Medulla oblongata (tissue), 1 donor: ENCODE measurements at regions not wholly inside any gene's neighbourhood (a gene's known extent, or its start where the extent isn't known, plus 50 kb on each side); places are given as distances from the start of the nearest gene placed in this dataset.

Experiments used
- DNase-seq: peaks from one replicate; pipeline ENCODE4 v3.0.0-alpha.2; 2015; ENCODE audit errors: extremely low spot score

DNA sequence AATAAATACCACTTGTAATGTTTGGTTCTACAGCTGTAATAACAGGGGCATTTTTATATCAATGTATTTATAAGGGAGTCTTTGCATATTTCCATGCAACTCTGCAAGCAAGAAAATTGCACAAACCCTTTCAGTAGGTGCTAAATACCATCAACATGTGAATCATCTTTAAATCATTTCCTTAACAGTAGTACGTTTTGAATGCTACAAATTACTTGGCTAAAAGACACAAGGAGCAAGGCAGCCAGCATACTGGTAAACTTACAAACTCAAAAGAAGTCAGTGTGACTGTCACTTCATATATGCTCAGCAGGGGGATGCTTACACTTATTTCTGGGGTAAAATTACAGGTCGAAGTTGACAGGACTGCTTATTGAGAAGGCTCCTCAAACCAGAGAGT is 402.4 kb downstream of the EFNB2 start:
- no peak for DNase-seq

DNA sequence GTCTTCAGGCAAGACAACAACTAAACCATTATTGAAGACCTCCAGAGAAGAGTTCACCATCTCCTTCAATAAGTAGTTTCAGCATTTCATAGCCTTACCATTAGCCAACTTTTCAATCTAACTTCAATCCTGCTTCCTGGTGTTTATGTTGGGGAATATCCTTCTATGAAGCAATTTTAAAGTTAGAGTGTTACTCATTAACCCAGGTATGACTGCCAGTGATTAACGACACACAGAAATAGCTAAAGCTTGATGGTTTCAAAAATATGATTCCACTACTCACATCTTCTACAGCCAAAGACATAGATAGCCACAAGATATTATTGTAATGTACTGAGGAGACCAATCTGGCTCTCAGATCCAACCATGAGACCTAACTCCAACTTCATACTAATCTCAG is 403.2 kb downstream of the EFNB2 start:
- DNase-seq: no peak

DNA sequence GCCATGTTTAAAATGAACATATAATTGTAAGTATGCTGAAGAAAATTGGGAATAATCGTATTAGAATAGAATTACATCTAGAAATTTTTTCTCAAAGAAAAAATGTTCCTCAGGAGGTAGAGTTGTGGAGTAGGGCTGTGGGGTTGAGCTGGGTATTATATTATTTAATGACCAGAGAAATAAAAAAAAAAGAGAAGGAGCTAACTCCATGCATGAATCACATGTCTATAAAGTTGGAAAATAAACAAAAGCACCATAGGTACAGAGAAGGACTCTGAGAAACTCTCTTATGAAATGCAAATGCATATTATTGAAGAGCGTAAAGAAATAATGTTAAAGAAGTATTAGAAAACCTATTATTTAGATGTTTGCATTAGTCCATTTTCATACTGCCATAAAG is 405.5 kb downstream of the EFNB2 start:
- DNase-seq: no peak

- DNase-seq: no peak
Observed at GRCh38 chr13:106129273-106129672, 406.2 kb downstream of the EFNB2 start.

DNA sequence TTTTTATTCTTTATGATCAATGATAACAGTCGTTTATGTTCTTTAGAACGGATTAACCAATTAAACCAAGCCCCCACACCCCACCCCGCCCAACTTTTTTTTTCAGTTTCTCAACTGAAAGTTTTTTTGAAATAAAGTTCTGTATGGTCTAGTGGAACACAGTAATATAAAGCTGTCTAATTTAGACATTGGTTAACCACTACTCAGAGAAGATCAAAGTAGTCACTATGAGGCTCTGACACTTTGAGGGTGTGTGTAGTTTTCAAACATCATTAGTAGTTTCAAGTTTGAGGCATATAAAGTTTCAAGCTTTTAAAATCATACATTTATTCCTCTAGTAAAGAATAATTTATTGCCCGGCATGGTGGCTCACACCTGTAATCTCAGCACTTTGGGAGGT is 413.2 kb downstream of the EFNB2 start:
- DNase-seq: no peak

DNA sequence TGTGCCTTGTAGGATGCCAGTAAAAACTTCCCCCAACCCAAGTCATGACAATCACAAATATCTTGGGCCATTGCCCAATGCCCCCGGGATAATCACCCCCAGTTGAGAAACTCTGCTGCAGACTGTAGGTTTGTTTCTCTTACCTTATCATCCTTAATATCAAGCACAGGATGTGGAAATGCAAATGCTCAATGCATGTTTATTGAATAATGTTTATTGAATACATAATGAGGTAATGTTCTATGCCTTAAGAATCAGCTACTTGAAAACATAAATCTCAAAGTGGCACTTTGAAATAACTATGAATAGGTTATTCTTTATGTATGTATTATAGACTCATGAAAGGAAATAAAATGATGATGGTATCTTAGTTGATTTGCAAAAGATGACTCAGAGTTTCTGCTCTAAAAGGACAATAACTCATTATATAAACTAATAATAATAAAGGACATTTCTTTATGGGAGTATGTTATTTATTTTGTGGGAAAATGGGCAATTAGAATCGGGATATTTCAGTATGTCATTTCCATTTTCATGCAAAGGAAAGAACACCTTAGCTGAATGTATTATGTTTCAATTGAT is 414.2 kb downstream of the EFNB2 start:
- no peak for DNase-seq

- DNase-seq: no peak
Observed at GRCh38 chr13:106118996-106119395, 416.5 kb downstream of the EFNB2 start.

DNA sequence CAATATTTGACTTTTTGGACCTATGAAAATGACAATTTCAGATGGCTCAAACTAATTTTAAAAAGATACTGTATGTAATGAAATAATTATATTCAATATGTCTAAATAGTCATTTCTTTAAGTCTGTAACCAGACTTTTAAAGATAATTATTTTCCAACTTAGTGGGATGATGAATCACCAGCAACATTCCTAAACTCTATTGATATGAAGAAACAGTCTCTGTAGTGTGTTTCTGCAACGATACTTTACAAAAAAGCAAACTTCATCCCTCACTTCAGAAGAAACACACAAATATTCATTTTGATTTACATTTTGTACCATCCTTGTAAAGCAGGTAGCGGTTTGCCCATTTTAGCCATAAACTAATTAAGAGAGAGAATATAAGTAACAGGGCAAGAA is 417.4 kb downstream of the EFNB2 start:
- no peak for DNase-seq

DNA sequence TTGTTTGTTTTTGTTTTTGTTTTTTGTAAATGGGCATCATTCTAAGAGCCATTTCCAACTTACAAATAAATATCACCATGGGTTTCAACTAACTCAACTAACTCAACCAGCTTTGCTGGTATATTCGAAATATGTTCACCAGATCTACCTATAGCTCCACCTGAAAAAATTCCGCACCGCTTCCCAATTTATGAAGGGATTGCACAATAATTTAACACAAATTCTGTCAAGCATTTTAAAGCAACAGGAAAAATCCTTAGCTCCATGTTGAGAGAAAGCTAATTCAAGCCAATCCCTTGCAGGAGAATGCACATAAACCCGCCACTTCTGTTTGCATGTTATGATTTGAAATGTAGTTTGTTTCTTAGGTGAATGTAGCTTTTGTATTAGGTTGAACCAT is 417.8 kb downstream of the EFNB2 start:
- no peak for DNase-seq

- DNase-seq: no peak
Observed at GRCh38 chr13:106117035-106117434, 418.4 kb downstream of the EFNB2 start.

GRCh38 chr13:106115081-106115480 is 420.4 kb downstream of the EFNB2 start:
- no peak for DNase-seq

DNA sequence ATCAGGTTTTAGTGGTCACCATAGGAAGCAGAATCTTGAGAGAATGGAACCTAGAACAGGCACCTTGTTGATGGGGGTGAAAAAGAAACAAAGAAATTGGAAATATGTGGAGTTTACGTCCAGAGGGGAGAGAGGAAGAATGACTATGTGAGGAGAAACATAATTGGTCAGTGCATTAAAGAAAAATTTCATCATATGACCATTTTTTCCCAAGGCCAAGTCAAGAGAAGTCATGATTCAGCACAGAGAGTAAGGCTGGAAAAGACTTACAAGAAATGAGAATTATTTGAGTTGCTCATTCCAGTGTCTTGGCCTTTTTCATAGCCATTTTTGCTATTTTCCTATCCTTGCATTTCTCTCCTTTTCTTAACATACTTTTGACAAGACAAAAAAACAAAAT is 421.7 kb downstream of the EFNB2 start:
- no peak for DNase-seq

- no peak for DNase-seq
Observed at GRCh38 chr13:106112191-106112590, 423.3 kb downstream of the EFNB2 start.

GRCh38 chr13:106110241-106110855 is 425.1 kb downstream of the EFNB2 start:
- DNase-seq: no peak

DNA sequence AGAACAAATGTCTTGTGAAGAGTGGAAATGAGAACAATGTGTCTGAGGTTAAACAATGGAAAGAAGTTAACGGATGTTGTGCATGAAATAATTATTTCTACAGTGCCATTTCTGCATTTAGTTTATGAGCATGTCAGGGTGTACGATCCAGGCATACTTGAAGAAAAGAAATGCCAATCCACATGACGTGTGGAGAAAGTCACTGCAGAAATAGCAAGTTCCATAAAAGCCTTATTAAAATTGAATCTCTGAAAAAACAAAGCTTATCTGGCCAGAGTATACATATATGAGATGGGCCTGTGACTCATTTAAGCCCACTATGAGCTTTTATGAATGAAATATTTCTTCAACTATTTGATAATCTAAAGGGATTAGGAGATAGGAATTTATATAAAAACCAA is 426.1 kb downstream of the EFNB2 start:
- DNase-seq: no peak

DNA sequence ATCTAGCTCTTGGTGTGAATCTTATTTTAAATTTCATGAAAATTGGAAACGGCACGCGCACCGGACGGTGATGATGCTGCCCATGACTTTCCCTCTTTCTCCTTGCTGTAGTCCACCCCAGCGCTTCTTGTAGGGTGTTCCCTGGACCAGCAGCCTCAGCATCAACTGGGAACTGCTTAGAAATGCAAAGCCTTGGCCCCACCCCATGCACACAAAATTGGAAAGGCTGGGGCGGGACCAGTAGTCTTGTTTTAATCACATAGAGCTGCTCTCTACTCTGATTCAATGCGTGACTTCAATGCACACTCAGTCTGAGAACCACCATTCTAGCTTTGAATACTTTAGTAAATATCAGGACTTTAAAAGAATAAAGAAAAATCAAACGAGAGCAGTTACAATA is 427.1 kb downstream of the EFNB2 start:
- DNase-seq: no peak

DNA sequence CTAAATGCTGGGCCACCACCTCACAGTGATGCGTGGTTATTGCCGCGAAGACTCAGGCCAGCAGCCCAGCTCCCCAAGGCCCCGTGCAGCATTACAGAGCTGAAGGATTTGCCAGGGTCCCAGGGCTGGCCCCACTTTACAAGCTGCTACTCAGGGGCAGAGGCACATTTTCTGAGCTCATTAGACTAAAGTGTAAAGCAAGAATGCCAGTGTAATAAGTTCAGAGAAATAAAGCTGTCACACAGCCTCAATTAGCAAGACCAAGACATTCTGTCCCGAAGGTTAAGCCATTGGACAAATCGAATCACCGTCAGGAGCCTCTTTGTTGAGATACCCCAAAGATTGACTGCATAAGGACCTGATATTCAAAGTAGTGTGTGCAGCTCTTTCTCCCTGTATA is 428.4 kb downstream of the EFNB2 start:
- DNase-seq: no peak

GRCh38 chr13:106105153-106105552 is 430.3 kb downstream of the EFNB2 start:
- no peak for DNase-seq

GRCh38 chr13:106104281-106104901 is 431.1 kb downstream of the EFNB2 start:
- DNase-seq: no peak

DNA sequence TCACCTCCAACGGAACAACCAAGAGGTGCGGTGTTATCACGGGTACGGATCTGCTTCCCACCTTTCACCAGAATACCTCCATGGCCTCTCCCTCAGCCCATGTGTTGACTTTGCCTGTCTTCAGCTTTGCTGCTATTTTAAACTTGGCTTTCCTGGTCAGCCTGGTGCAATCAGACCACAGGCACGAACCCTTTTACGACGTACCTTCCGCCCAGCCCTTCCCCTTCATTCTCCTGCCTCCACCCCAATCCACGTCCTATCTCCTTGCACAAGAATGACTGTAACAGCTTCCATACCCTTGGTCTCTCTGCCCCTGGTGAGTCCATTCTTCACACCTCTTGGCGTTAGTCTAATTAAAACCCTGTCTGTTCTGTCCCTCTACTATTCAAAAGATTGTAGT is 431.7 kb downstream of the EFNB2 start:
- no peak for DNase-seq

DNA sequence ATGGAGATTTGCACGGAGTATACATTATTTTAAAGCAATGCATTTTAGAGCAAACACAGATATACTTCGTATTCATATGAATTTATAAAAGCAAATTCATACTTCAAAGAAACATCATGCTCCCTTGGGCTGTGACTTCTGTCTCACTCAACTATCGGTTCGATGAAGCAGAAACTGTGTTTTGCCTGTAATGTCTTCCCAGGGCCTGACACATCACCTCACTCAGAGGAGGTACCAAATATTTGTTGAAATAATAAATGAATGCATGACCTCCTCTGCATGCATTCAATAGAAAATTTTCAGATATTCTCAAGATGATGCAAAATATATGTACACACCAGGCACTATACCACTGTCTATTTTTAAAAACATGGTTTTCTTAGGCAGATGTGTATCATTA is 432.7 kb downstream of the EFNB2 start:
- DNase-seq: no peak

DNA sequence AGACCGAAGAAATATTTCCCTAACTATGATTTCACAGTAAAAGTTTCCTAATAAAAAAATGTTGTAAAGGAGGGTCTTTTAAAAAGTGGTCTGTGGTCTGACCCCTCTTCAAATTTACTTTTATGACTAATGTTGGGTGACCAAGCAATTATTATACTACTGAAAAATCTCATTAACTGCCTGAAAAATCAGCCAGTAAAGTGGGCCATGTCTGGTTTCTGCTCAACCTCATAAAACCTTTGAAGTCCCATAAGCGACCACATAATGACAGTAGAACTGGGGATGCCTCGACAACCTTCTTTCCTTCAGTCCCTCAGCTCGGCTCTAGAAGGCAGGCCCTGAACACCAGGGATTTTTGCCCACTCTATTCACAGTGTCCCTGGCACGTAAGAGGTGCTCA is 434.3 kb downstream of the EFNB2 start:
- no peak for DNase-seq

DNA sequence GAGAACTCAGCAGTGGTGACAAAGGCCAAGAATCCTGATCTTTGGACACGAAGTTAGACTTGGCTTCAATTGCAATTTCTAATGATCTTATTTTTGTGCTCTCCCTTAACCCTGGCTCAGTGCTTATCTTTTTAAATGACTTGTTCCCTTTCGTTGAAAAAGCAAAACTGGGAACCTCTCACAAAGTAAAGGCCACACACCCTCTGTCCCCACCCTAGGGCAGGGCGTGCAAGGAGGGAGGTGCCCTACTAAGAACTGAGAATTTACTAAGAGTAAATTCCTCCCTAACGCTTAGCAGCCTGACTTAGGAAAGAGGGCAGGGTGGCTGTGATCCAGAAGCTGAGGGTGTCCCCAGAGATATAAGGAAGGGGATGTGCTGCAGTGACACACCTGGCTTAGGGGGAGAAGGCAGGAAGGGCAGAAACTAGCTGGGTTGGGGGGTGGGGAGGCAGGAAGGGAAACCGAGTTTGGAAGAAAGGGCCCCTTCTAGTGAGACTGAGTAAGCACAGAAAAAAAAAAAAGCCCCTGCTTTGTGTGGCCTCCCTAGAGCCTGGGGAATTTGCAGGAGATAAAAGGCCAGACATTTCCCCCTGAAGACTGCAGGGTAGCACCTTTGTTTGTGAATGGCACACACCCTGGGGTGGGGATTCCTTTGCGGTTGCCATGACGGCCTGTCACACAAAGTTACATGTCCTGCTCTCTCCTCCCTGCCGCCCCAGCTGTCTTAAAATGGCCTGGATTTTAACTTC is 435.1 kb downstream of the EFNB2 start:
- no peak for DNase-seq
